Skeletal muscle tissue (tissue), 3 donors: ENCODE measurements at regions not wholly inside any gene's neighbourhood (a gene's known extent, or its start where the extent isn't known, plus 50 kb on each side); places are given as distances from the start of the nearest gene placed in this dataset.

Experiments
- H3K27ac ChIP-seq: one replicate; pipeline ENCODE4 v1.7.0; 2013; ENCODE audit warnings: mild to moderate bottlenecking, low read depth, low read length, inconsistent platforms
- H3K27me3 ChIP-seq, 3 donors: one replicate each; pipeline ENCODE4 v1.7.0; 2013; ENCODE audit warnings: low read length in 3 of 3; ENCODE audit not compliant: control insufficient read depth in 3 of 3, insufficient read depth in 3 of 3
- H3K36me3 ChIP-seq, 3 donors: one replicate each; pipeline ENCODE4 v1.7.0; 2013; ENCODE audit warnings: low read length in 3 of 3; ENCODE audit not compliant: control insufficient read depth in 3 of 3, insufficient read depth in 3 of 3
- H3K4me1 ChIP-seq, 3 donors: one replicate each; pipeline ENCODE4 v1.7.0; 2013; ENCODE audit warnings: low read length in 3 of 3, mild to moderate bottlenecking in 3 of 3; ENCODE audit not compliant: control insufficient read depth in 3 of 3, insufficient read depth in 3 of 3
- H3K4me3 ChIP-seq, 3 donors: one replicate each; pipeline ENCODE4 v1.7.0; 2013; ENCODE audit warnings: low read length in 3 of 3
- H3K9ac ChIP-seq, 3 donors: one replicate each; pipeline ENCODE4 v1.7.0; 2013; ENCODE audit warnings: low read length in 3 of 3, mild to moderate bottlenecking in 3 of 3, moderate library complexity in 2 of 3, low read depth in 1 of 3
- H3K9me3 ChIP-seq, 3 donors: one replicate each; pipeline ENCODE4 v1.7.0; 2013; ENCODE audit warnings: low read length in 3 of 3; ENCODE audit not compliant: control insufficient read depth in 3 of 3
- donor health status: Osteomylitis.

DNA sequence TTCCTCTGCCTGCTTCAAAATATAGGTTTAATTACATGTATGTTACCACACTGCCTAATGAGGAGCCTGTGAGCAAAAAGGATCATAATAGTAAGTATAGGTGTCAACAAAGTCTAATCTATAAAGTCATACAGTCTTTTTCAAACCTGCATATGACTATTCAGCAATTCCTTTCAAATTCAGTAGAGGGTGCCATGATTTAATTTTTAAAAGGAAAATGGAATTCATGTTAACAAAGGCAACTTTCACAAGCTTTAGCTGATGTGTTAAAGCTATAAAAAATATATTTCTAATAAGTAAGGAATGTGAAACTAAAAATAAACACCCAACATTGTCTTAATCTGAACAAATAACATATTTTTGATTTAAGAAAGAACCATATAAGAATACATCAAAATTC, 52.1 kb downstream of the MPP7 start:
- Histone ChIP-seq H3K4me3 (no peak overlapping the region), H3K27ac (no peak overlapping the region), H3K36me3 (no peaks in the 10 kb centered on the region), H3K9me3 (no peaks in the 10 kb centered on the region), H3K9ac (no peak overlapping the region), H3K27me3 (no peaks in the 10 kb centered on the region), H3K4me1 (peaks cover 0 to 26% (median 10%) of the 10 kb centered on the region in 3 donors)

DNA sequence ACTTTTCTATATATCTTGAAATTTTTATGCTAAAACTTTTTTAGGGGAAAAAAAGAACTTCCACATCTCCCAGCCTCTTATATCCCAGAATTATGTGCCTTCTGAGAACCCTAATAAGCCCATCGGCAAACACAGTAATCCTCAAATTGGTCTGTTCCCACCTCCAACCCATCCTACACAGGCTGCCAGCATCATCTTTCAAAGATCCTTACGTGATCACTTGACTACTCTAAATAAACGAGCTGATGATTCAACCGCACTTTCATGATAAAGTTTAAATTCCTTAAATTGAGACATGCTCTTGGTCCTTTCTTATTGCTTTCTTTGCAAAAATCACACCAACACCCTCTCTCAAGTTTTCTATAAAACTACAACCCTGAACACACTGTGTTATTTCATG, 52.5 kb downstream of the MPP7 start:
- no peak overlapping the region for H3K27ac ChIP-seq
- no peak overlapping the region for H3K9ac ChIP-seq
- H3K9me3 ChIP-seq: no peaks in the 10 kb centered on the region
- peaks cover 0 to 26% (median 10%) of the 10 kb centered on the region in 3 donors for H3K4me1 ChIP-seq
- H3K27me3 ChIP-seq: no peaks in the 10 kb centered on the region
- H3K4me3 ChIP-seq: no peak overlapping the region
- no peaks in the 10 kb centered on the region for H3K36me3 ChIP-seq

- H3K27me3 ChIP-seq: no peaks in the 10 kb centered on the region
- H3K9ac ChIP-seq: no peak overlapping the region
- no peaks in the 10 kb centered on the region for H3K9me3 ChIP-seq
- no peak overlapping the region for H3K27ac ChIP-seq
- H3K4me1 ChIP-seq: peaks cover 0 to 26% (median 10%) of the 10 kb centered on the region in 3 donors
- no peaks in the 10 kb centered on the region for H3K36me3 ChIP-seq
- H3K4me3 ChIP-seq: no peak overlapping the region
Measured at GRCh38 chr10:28249512-28249911, 53.4 kb downstream of the MPP7 start.

- no peak overlapping the region for H3K4me3 ChIP-seq
- H3K4me1 ChIP-seq: peaks cover 0 to 26% (median 10%) of the 10 kb centered on the region in 3 donors
- H3K27ac ChIP-seq: no peak overlapping the region
Measured at GRCh38 chr10:28248092-28248491, 54.8 kb downstream of the MPP7 start.

DNA sequence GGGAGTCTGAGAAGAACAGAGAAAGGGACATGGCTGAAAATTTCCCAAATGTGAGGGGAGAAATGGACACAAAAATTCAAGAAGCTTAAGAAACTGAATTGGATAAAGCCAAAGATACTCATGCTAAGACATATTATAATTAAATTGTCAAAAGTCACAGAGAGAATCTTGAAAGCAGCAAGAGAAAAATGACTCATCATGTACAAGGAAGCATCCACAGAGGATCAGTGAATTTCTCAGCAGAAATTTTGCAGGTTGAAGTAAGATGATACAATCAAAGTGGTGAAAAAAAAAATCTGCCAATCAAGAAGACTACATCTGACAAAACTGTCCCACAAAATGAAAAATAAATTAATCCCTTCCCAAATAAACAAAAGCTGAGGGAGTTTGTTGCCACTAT, 56.8 kb downstream of the MPP7 start:
- peaks cover 0 to 13% (median 7%) of the 10 kb centered on the region in 3 donors for H3K4me1 ChIP-seq
- H3K27ac ChIP-seq: no peak overlapping the region
- no peak overlapping the region for H3K4me3 ChIP-seq
- H3K9ac ChIP-seq: no peak overlapping the region
- no peaks in the 10 kb centered on the region for H3K9me3 ChIP-seq
- no peaks in the 10 kb centered on the region for H3K27me3 ChIP-seq
- no peaks in the 10 kb centered on the region for H3K36me3 ChIP-seq

More at GRCh38 chr10:28248092-28248491, 54.8 kb downstream of the MPP7 start:
- H3K9ac ChIP-seq: no peak overlapping the region
- no peaks in the 10 kb centered on the region for H3K36me3 ChIP-seq
- no peaks in the 10 kb centered on the region for H3K27me3 ChIP-seq
- H3K9me3 ChIP-seq: no peaks in the 10 kb centered on the region

- H3K36me3 ChIP-seq: no peaks in the 10 kb centered on the region
- H3K4me1 ChIP-seq: peaks cover 0 to 8% (median 5%) of the 10 kb centered on the region in 3 donors
- no peaks in the 10 kb centered on the region for H3K27me3 ChIP-seq
- no peak overlapping the region for H3K9ac ChIP-seq
- no peak overlapping the region for H3K4me3 ChIP-seq
- no peak overlapping the region for H3K27ac ChIP-seq
- H3K9me3 ChIP-seq: no peaks in the 10 kb centered on the region
Measured at GRCh38 chr10:28243923-28244322, 58.9 kb downstream of the MPP7 start.

GRCh38 chr10:28242555-28243204, 60.2 kb downstream of the MPP7 start:
- H3K27ac ChIP-seq: no peak overlapping the region
- no peaks in the 10 kb centered on the region for H3K9me3 ChIP-seq
- no peak overlapping the region for H3K9ac ChIP-seq
- no peaks in the 10 kb centered on the region for H3K36me3 ChIP-seq
- H3K4me3 ChIP-seq: no peak overlapping the region
- H3K4me1 ChIP-seq: no peaks in the 10 kb centered on the region
- no peaks in the 10 kb centered on the region for H3K27me3 ChIP-seq

GRCh38 chr10:28241741-28242399, 61.0 kb downstream of the MPP7 start:
- H3K9ac ChIP-seq: no peak overlapping the region

GRCh38 chr10:28240400-28240799, 62.5 kb downstream of the MPP7 start:
- H3K4me3 ChIP-seq: no peak overlapping the region
- H3K4me1 ChIP-seq: no peaks in the 10 kb centered on the region
- H3K27me3 ChIP-seq: no peaks in the 10 kb centered on the region
- no peaks in the 10 kb centered on the region for H3K9me3 ChIP-seq
- H3K9ac ChIP-seq: no peak overlapping the region
- H3K36me3 ChIP-seq: no peaks in the 10 kb centered on the region
- H3K27ac ChIP-seq: no peak overlapping the region

More at GRCh38 chr10:28241741-28242399, 61.0 kb downstream of the MPP7 start:
- Histone ChIP-seq H3K36me3 (no peaks in the 10 kb centered on the region), H3K27me3 (no peaks in the 10 kb centered on the region), H3K9me3 (no peaks in the 10 kb centered on the region), H3K27ac (no peak overlapping the region), H3K4me1 (no peaks in the 10 kb centered on the region), H3K4me3 (no peak overlapping the region)

- Histone ChIP-seq H3K27me3 (no peaks in the 10 kb centered on the region), H3K9me3 (no peaks in the 10 kb centered on the region), H3K36me3 (no peaks in the 10 kb centered on the region), H3K4me1 (no peaks in the 10 kb centered on the region), H3K9ac (no peak overlapping the region), H3K4me3 (no peak overlapping the region), H3K27ac (no peak overlapping the region)
Measured at GRCh38 chr10:28236591-28236990, 66.3 kb downstream of the MPP7 start.
